HEK293 (cell line): ENCODE measurements at regions not wholly inside any gene's neighbourhood (a gene's known extent, or its start where the extent isn't known, plus 50 kb on each side); places are given as distances from the start of the nearest gene placed in this dataset.

Experiments
- CTCF ChIA-PET: fragments of 350-600 bp; formaldehyde crosslinking; extraction: SDS; loops from one replicate; lab custom pipeline; 2021; ENCODE audit warnings: antibody characterized with exemption; lab: Yijun Ruan, JAX
- POLR2A ChIA-PET: fragments of 300-600 bp; formaldehyde crosslinking; extraction: SDS; loops from one replicate; lab custom pipeline; 2020; ENCODE audit warnings: antibody characterized with exemption, inconsistent platforms; lab: Yijun Ruan, JAX
- H3K27ac ChIP-seq: fragments of 200-500 bp; sonication (Bioruptor generic); 2 replicates; pipeline ENCODE4 v1.5.1; 2014; ENCODE audit warnings: low read depth, low read length, control low read depth, inconsistent platforms; ENCODE audit errors: extremely low read depth
- H3K36me3 ChIP-seq, 2 experiments: fragments of 200-500 bp in 1 of 2; sonication (Bioruptor generic) in 1 of 2; 1 replicate in 1 of 2; 2 replicates in 1 of 2; pipeline ENCODE4 v1.5.1; 2014 to 2017; ENCODE audit warnings: inconsistent platforms in 2 of 2, low read length in 2 of 2; ENCODE audit not compliant: control insufficient read depth in 2 of 2, insufficient read depth in 1 of 2
- H3K4me1 ChIP-seq: fragments of 200-500 bp; sonication (Bioruptor generic); 2 replicates; pipeline ENCODE4 v1.5.1; 2014; ENCODE audit warnings: mild to moderate bottlenecking, low read length, inconsistent platforms; ENCODE audit not compliant: control insufficient read depth, insufficient read depth
- H3K4me3 ChIP-seq: 2 replicates; pipeline ENCODE4 v1.5.1; 2011; ENCODE audit warnings: low read depth, mild to moderate bottlenecking, control low read depth, low read length, moderate library complexity
- H3K9me3 ChIP-seq: fragments of 200-500 bp; sonication (Bioruptor generic); 2 replicates; pipeline ENCODE4 v1.5.1; 2014; ENCODE audit warnings: low read depth, low read length, inconsistent platforms; ENCODE audit not compliant: control insufficient read depth, insufficient read depth
- BCL11B ChIP-seq: fragments of 450-650 bp; formaldehyde crosslinking; IDR thresholded peaks from 2 replicates; pipeline ENCODE4 v1.5.1; 2016; ENCODE audit warnings: low read depth, missing biosample characterization, missing genetic modification characterization
- GLIS1 ChIP-seq: fragments of 450-650 bp; formaldehyde crosslinking; IDR thresholded peaks from 2 replicates; pipeline ENCODE4 v1.5.1; 2016; ENCODE audit warnings: missing biosample characterization, missing genetic modification characterization
- INSM2 ChIP-seq: fragments of 450-650 bp; formaldehyde crosslinking; IDR thresholded peaks from 2 replicates; pipeline ENCODE4 v1.5.1; 2016; ENCODE audit warnings: missing biosample characterization, missing genetic modification characterization
- KLF17 ChIP-seq: fragments of 450-650 bp; formaldehyde crosslinking; IDR thresholded peaks from 2 replicates; pipeline ENCODE4 v1.5.1; 2016; ENCODE audit warnings: missing biosample characterization, missing genetic modification characterization
- KLF9 ChIP-seq: fragments of 450-650 bp; formaldehyde crosslinking; IDR thresholded peaks from 2 replicates; pipeline ENCODE4 v1.5.1; 2016; ENCODE audit warnings: missing biosample characterization, missing genetic modification characterization, low read depth
- PRDM4 ChIP-seq: fragments of 450-650 bp; formaldehyde crosslinking; IDR thresholded peaks from 2 replicates; pipeline ENCODE4 v1.5.1; 2017; ENCODE audit warnings: missing biosample characterization, missing genetic modification characterization
- SALL2 ChIP-seq: fragments of 450-650 bp; formaldehyde crosslinking; IDR thresholded peaks from 2 replicates; pipeline ENCODE4 v1.5.0; 2017; ENCODE audit warnings: missing biosample characterization, mild to moderate bottlenecking, missing genetic modification characterization, borderline replicate concordance
- SETDB1 ChIP-seq: IDR thresholded peaks from one replicate; pipeline ENCODE4 v1.6.1; 2017; ENCODE audit warnings: mild to moderate bottlenecking, low read length, moderate library complexity, mixed read lengths; ENCODE audit not compliant: insufficient read length
- ZBTB20 ChIP-seq: fragments of 450-650 bp; formaldehyde crosslinking; IDR thresholded peaks from 2 replicates; pipeline ENCODE4 v1.5.1; 2016; ENCODE audit warnings: missing biosample characterization, missing genetic modification characterization
- ZNF112 ChIP-seq: fragments of 450-650 bp; formaldehyde crosslinking; IDR thresholded peaks from 2 replicates; pipeline ENCODE4 v1.5.0; 2017; ENCODE audit warnings: missing biosample characterization, missing genetic modification characterization
- ZNF274 ChIP-seq, 2 experiments: fragments of 200-500 bp in 1 of 2; fragments of 450-650 bp in 1 of 2; sonication (Bioruptor generic) in 1 of 2; formaldehyde crosslinking in 1 of 2; IDR thresholded peaks; 2 replicates each; pipeline versions ENCODE4 v1.5.1 to v1.6.1; 2014 to 2016; ENCODE audit warnings: borderline replicate concordance in 1 of 2, inconsistent platforms in 1 of 2, low read length in 1 of 2, missing biosample characterization in 1 of 2, missing genetic modification characterization in 1 of 2
- ZNF302 ChIP-seq: fragments of 450-650 bp; formaldehyde crosslinking; IDR thresholded peaks from 2 replicates; pipeline ENCODE4 v1.5.1; 2016; ENCODE audit warnings: missing biosample characterization, missing genetic modification characterization, low read depth
- ZNF335 ChIP-seq: fragments of 450-650 bp; formaldehyde crosslinking; conservative IDR thresholded peaks from 2 replicates; pipeline ENCODE4 v1.5.1; 2016; ENCODE audit warnings: missing biosample characterization, missing genetic modification characterization
- ZNF426 ChIP-seq: fragments of 450-650 bp; formaldehyde crosslinking; IDR thresholded peaks from 2 replicates; pipeline ENCODE4 v1.5.1; 2017; ENCODE audit warnings: missing biosample characterization, missing genetic modification characterization, mild to moderate bottlenecking, inconsistent platforms, moderate library complexity
- ZNF558 ChIP-seq: fragments of 450-650 bp; formaldehyde crosslinking; IDR thresholded peaks from 2 replicates; pipeline ENCODE4 v1.5.1; 2016; ENCODE audit warnings: missing biosample characterization, missing genetic modification characterization
- ZNF600 ChIP-seq: fragments of 450-650 bp; formaldehyde crosslinking; IDR thresholded peaks from 2 replicates; pipeline ENCODE4 v1.5.1; 2016; ENCODE audit warnings: missing biosample characterization, missing genetic modification characterization
- ZNF707 ChIP-seq: fragments of 450-650 bp; formaldehyde crosslinking; IDR thresholded peaks from 2 replicates; pipeline ENCODE4 v1.5.1; 2016; ENCODE audit warnings: missing biosample characterization, missing genetic modification characterization
- ZNF785 ChIP-seq: fragments of 450-650 bp; formaldehyde crosslinking; IDR thresholded peaks from 2 replicates; pipeline ENCODE4 v1.5.1; 2016; ENCODE audit warnings: missing biosample characterization, missing genetic modification characterization

DNA sequence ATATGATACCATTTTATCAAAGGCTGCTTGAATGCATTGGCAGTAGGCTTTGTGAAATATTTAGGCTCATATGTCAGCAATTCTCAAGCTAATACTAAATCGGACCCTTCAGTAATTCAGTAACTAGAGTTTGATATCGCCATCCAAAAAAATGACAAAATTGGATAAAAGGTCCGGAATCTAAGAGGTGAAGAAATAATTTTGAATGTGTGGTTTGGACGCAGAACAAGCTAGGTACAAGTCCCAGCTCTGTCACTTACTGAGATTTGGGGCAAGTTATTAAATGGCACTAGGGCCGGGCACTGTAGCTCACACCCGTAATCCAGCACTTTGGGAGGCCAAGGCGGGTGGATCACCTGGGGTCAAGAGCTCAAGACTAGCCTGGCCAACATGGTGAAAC is 956.5 kb downstream of the CDH11 start:
- Histone ChIP-seq H3K27ac (no peak overlapping the region), H3K9me3 (no peaks in the 10 kb centered on the region), H3K36me3 (no peaks in the 10 kb centered on the region), H3K4me3 (no peak overlapping the region), H3K4me1 (no peaks in the 10 kb centered on the region)
- CTCF ChIA-PET, result no interaction called here
- TF ChIP-seq ZBTB20 (tag by site-specific recombination), result no peak
- no peak for TF ChIP-seq ZNF785
- POLR2A ChIA-PET, result no interaction called here

- TF ChIP-seq ZNF558 (tag by site-specific recombination) (no peak), KLF9 (tag by site-specific recombination) (no peak), ZNF112 (tag by site-specific recombination) (no peak), SALL2 (tag by site-specific recombination) (no peak), SETDB1 (no peak), ZNF302 (tag by site-specific recombination) (no peak), INSM2 (no peak), ZNF600 (tag by site-specific recombination) (no peak), ZNF707 (tag by site-specific recombination) (no peak), ZNF426 (tag by site-specific recombination) (no peak), PRDM4 (tag by site-specific recombination) (no peak), ZNF335 (tag by site-specific recombination) (no peak)
- TF ChIP-seq, all 188 proteins: peak for 0
- Histone ChIP-seq H3K4me3 (no peak overlapping the region), H3K36me3 (no peaks in the 10 kb centered on the region), H3K9me3 (no peaks in the 10 kb centered on the region), H3K27ac (no peak overlapping the region), H3K4me1 (no peaks in the 10 kb centered on the region)
- ChIA-PET CTCF (interaction anchor here (0.7 kb wide), 1 partner anchor 794 kb away, joined by 7 read pairs; no protein-coding TSS in a partner anchor), POLR2A (no interaction called here)
These were observed 959.1 kb downstream of the CDH11 start for GRCh38 chr16:64162613-64163375.

- no peak overlapping the region for H3K27ac ChIP-seq
- H3K4me1 ChIP-seq, result no peaks in the 10 kb centered on the region
- POLR2A ChIA-PET, result no interaction called here
- H3K36me3 ChIP-seq, result no peaks in the 10 kb centered on the region
- no peak overlapping the region for H3K4me3 ChIP-seq
- CTCF ChIA-PET, result no interaction called here
- no peaks in the 10 kb centered on the region for H3K9me3 ChIP-seq
- TF ChIP-seq ZNF274 (IDR thresholded peaks at IDR 0.05; ENCODE audit: low read length), result no peak
- TF ChIP-seq ZNF274 (tag by site-specific recombination; IDR thresholded peaks at IDR 0.05; ENCODE audit: borderline replicate concordance), result no peak
- no peak for TF ChIP-seq KLF17
- TF ChIP-seq GLIS1 (tag by site-specific recombination), result no peak
- no peak for TF ChIP-seq BCL11B (tag by site-specific recombination)
These were observed 961.9 kb downstream of the CDH11 start for GRCh38 chr16:64159976-64160375.
